H1 (cell line): ENCODE measurements at regions not wholly inside any gene's neighbourhood (a gene's known extent, or its start where the extent isn't known, plus 50 kb on each side); places are given as distances from the start of the nearest gene placed in this dataset.

Experiments used
- BACH1 ChIP-seq: IDR thresholded peaks from 2 replicates; pipeline ENCODE4 v1.6.1; 2012; ENCODE audit warnings: low read length, improper control_type of control experiment
- YY1 ChIP-seq: IDR thresholded peaks from 2 replicates; pipeline ENCODE4 v1.6.1; 2011; ENCODE audit warnings: low read depth, mild to moderate bottlenecking, low read length

DNA sequence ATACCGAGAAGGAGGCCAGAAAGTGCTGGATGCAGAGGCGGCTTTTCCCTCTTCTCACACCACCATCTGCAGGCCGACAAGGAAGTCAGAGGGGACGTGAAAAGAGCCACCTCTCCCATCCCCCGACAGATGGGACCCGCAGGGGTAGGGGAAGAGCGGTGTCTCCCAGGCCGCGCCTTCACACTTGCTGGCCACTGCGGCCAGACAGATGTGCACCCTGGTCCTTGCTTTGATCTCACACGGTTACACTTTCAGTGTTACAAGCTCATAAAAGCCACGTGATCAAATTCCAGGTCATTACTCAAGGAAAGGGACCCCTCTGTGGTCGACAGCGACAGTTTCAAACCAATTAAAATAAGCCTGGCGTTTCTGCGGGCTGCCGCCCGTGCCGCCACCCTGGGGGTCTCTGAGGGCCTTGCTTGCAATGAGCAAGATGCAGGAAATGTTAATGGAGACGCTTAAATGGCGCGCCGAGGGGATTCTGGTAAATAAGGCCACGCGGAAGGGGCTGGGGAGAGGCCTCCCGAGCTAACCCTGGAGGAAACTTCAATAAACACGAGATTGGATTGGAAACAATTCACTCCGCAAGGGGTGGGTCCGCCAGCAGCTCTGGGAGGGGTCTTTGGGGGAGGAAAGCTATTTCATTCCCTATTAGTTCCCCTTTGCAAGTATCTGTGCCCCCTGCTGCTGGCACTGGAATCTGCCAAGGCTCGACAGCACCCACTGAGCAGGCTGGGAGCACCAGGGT lies 240.9 kb downstream of the ENGASE start (continued):
- TF ChIP-seq YY1 (no peak), BACH1 (no peak)
